ENCODE measurements at regions not wholly inside any gene's neighbourhood (a gene's known extent, or its start where the extent isn't known, plus 50 kb on each side); places are given as distances from the start of the nearest gene placed in this dataset.

GRCh38 chr2:45170191-45171135, 161.2 kb upstream of the SIX2 start:
- intact Hi-C loops (cut with DNase I): no loop called here
- no peak for DNase-seq

GRCh38 chr2:45169339-45170190, 160.3 kb upstream of the SIX2 start:
- intact Hi-C loops (cut with DNase I): no loop called here
- DNase-seq: peak in 22 of 42 donors; percentile 4 to 50 (median 20)

GRCh38 chr2:45168711-45169338, 159.6 kb upstream of the SIX2 start:
- DNase-seq: peak in 17 of 42 donors; percentile 3 to 53 (median 21)
- intact Hi-C loops (cut with DNase I): no loop called here

GRCh38 chr2:45167920-45168629, 158.8 kb upstream of the SIX2 start:
- intact Hi-C loops (cut with DNase I): no loop called here

GRCh38 chr2:45166229-45166890, 157.1 kb upstream of the SIX2 start:
- DNase-seq: no peak
- intact Hi-C loops (cut with DNase I): no loop called here

More at GRCh38 chr2:45167920-45168629, 158.8 kb upstream of the SIX2 start:
- peak in 1 of 42 donors; percentile 18 for DNase-seq

- intact Hi-C loops (cut with DNase I): no loop called here
Observed at GRCh38 chr2:45162711-45163110, 153.5 kb upstream of the SIX2 start.

GRCh38 chr2:45156605-45157004, 147.4 kb upstream of the SIX2 start:
- intact Hi-C loops (cut with DNase I): no loop called here
- no peak for DNase-seq

More at GRCh38 chr2:45162711-45163110, 153.5 kb upstream of the SIX2 start:
- no peak for DNase-seq

GRCh38 chr2:45154606-45155155, 145.4 kb upstream of the SIX2 start:
- intact Hi-C loops (cut with DNase I): no loop called here
- DNase-seq: no peak

GRCh38 chr2:45154144-45154543, 144.9 kb upstream of the SIX2 start:
- DNase-seq: no peak

GRCh38 chr2:45153121-45153520, 143.9 kb upstream of the SIX2 start:
- DNase-seq: no peak
- intact Hi-C loops (cut with DNase I): no loop called here

More at GRCh38 chr2:45154144-45154543, 144.9 kb upstream of the SIX2 start:
- intact Hi-C loops (cut with DNase I): no loop called here

- no peak for DNase-seq
- intact Hi-C loops (cut with DNase I): no loop called here
Observed at GRCh38 chr2:45152691-45153090, 143.4 kb upstream of the SIX2 start.

GRCh38 chr2:45145073-45145899, 136.0 kb upstream of the SIX2 start:
- intact Hi-C loops (cut with DNase I): no loop called here
- peak in 18 of 42 donors; percentile 4 to 64 (median 22) for DNase-seq

- DNase-seq: no peak
- intact Hi-C loops (cut with DNase I): no loop called here
Observed at GRCh38 chr2:45141883-45142866, 132.9 kb upstream of the SIX2 start.

- DNase-seq: no peak
- intact Hi-C loops (cut with DNase I): no loop called here
Observed at GRCh38 chr2:45140675-45141074, 131.4 kb upstream of the SIX2 start.

- no peak for DNase-seq
- intact Hi-C loops (cut with DNase I): no loop called here
Observed at GRCh38 chr2:45138904-45139303, 129.7 kb upstream of the SIX2 start.

All from head of caudate nucleus (tissue), 42 donors.